SK-N-SH (cell line): ENCODE measurements at regions not wholly inside any gene's neighbourhood (a gene's known extent, or its start where the extent isn't known, plus 50 kb on each side); places are given as distances from the start of the nearest gene placed in this dataset.

ENCODE experiments used
- CTCF ChIA-PET: fragments of 300-600, 350-600 bp; formaldehyde crosslinking; extraction: SDS; loops from one replicate; lab custom pipeline; 2021; lab: Yijun Ruan, JAX
- POLR2A ChIA-PET: fragments of 350-600 bp; sonication (Branson Sonifier 250); formaldehyde crosslinking; extraction: SDS; loops from one replicate; lab custom pipeline; 2020; ENCODE audit warnings: antibody characterized with exemption, inconsistent platforms; lab: Yijun Ruan, JAX
- DNase-seq: peaks from one replicate; pipeline ENCODE4 v3.0.0; 2012
- H2AFZ ChIP-seq: fragments of 200-600 bp; sonication (generic); 2 replicates; pipeline ENCODE4 v1.8.1; 2016; ENCODE audit warnings: antibody characterized with exemption, mild to moderate bottlenecking, low read depth
- H3F3A ChIP-seq: fragments of 200-600 bp; sonication (generic); replicated peaks from 2 replicates; pipeline ENCODE3; 2016; ENCODE audit warnings: antibody characterized with exemption, mild to moderate bottlenecking; ENCODE audit not compliant: insufficient read depth
- H3K27ac ChIP-seq, 2 experiments: fragments of 200-500 bp in 1 of 2; fragments of 200-600 bp in 1 of 2; sonication (Bioruptor generic) in 1 of 2; sonication (generic), shearing (Covaris generic) in 1 of 2; 2 replicates each; pipeline versions ENCODE4 v1.5.1 to v1.6.1; 2014 to 2016; ENCODE audit warnings: low read depth in 2 of 2, inconsistent platforms in 1 of 2, low read length in 1 of 2, mild to moderate bottlenecking in 1 of 2, mixed read lengths in 1 of 2
- H3K27me3 ChIP-seq: fragments of 200-600 bp; sonication (generic), shearing (Covaris generic); 2 replicates; pipeline ENCODE4 v1.6.1; 2016; ENCODE audit warnings: mixed run types; ENCODE audit not compliant: insufficient read depth
- H3K36me3 ChIP-seq, 2 experiments: fragments of 200-500 bp in 1 of 2; fragments of 200-600 bp in 1 of 2; sonication (Bioruptor generic) in 1 of 2; sonication (generic) in 1 of 2; replicated peaks in 1 of 2; 2 replicates each; pipeline versions ENCODE3 to v1.5.1; 2014 to 2016; ENCODE audit warnings: low read length in 1 of 2, mild to moderate bottlenecking in 1 of 2; ENCODE audit not compliant: insufficient read depth in 2 of 2, control insufficient read depth in 1 of 2
- H3K4me1 ChIP-seq, 2 experiments: fragments of 200-500 bp in 1 of 2; fragments of 200-600 bp in 1 of 2; sonication (Bioruptor generic) in 1 of 2; sonication (generic), shearing (Covaris generic) in 1 of 2; 2 replicates each; pipeline versions ENCODE4 v1.5.1 to v1.6.1; 2014 to 2016; ENCODE audit warnings: low read depth in 1 of 2, low read length in 1 of 2, mixed run types in 1 of 2; ENCODE audit not compliant: insufficient read depth in 2 of 2, control insufficient read depth in 1 of 2
- H3K4me2 ChIP-seq: fragments of 200-600 bp; sonication (generic), shearing (Covaris generic); 2 replicates; pipeline ENCODE4 v1.6.1; 2017; ENCODE audit warnings: mixed run types
- H3K4me3 ChIP-seq, 2 experiments: fragments of 200-500 bp in 1 of 2; fragments of 200-600 bp in 1 of 2; sonication (Bioruptor generic) in 1 of 2; sonication (generic), shearing (Covaris generic) in 1 of 2; 2 replicates each; pipeline versions ENCODE4 v1.5.1 to v1.8.1; 2014 to 2016; ENCODE audit warnings: low read depth in 2 of 2, inconsistent platforms in 1 of 2, low read length in 1 of 2, mild to moderate bottlenecking in 1 of 2, mixed read lengths in 1 of 2, moderate library complexity in 1 of 2
- H3K79me2 ChIP-seq: fragments of 200-600 bp; sonication (generic); 2 replicates; pipeline ENCODE4 v1.8.1; 2017; ENCODE audit warnings: mild to moderate bottlenecking; ENCODE audit not compliant: insufficient read depth
- H3K9ac ChIP-seq: fragments of 200-600 bp; sonication (generic); 2 replicates; pipeline ENCODE4 v1.6.1; 2017; ENCODE audit warnings: mixed run types
- H3K9me2 ChIP-seq: fragments of 200-600 bp; sonication (generic); 2 replicates; pipeline ENCODE4 v1.6.1; 2017; ENCODE audit warnings: mixed run types
- H3K9me3 ChIP-seq: fragments of 200-600 bp; sonication (generic); 2 replicates; pipeline ENCODE4 v1.6.1; 2017; ENCODE audit warnings: mixed run types, mild to moderate bottlenecking, moderate library complexity
- H4K20me1 ChIP-seq: fragments of 200-600 bp; sonication (generic); 2 replicates; pipeline ENCODE4 v1.6.1; 2017; ENCODE audit warnings: mild to moderate bottlenecking, mixed run types; ENCODE audit not compliant: insufficient read depth
- CHD2 ChIP-seq: fragments of 150-350 bp; IDR thresholded peaks from 2 replicates; pipeline ENCODE4 v1.6.1; 2018; ENCODE audit warnings: low read length; ENCODE audit not compliant: partially characterized antibody
- ELF1 ChIP-seq: IDR thresholded peaks from 2 replicates; pipeline ENCODE4 v1.4.0; 2012
- EP300 ChIP-seq, 2 experiments: IDR thresholded peaks; 2 replicates each; pipeline versions ENCODE4 v1.4.0 to v1.6.1; 2012; ENCODE audit warnings: borderline replicate concordance in 1 of 2, low read depth in 1 of 2, low read length in 1 of 2
- EZH2phosphoT487 ChIP-seq: fragments of 200-600 bp; sonication (generic); IDR thresholded peaks from 2 replicates; pipeline ENCODE4 v1.6.1; 2017; ENCODE audit warnings: low read depth, mixed run types, mild to moderate bottlenecking, antibody characterized with exemption, moderate library complexity, borderline replicate concordance
- FOSL2 ChIP-seq: IDR thresholded peaks from 2 replicates; pipeline ENCODE4 v1.4.0; 2012; ENCODE audit warnings: low read depth, mild to moderate bottlenecking, moderate library complexity, borderline replicate concordance
- FOXJ3 ChIP-seq: sonication (generic); formaldehyde crosslinking; IDR thresholded peaks from 2 replicates; pipeline ENCODE4 v1.5.1; 2020; ENCODE audit warnings: mild to moderate bottlenecking, missing genetic modification reagents
- GABPA ChIP-seq: IDR thresholded peaks from 2 replicates; pipeline ENCODE4 v1.4.0; 2012; ENCODE audit warnings: low read depth, mild to moderate bottlenecking
- GATA2 ChIP-seq: sonication (generic); formaldehyde crosslinking; IDR thresholded peaks from 2 replicates; pipeline ENCODE4 v1.5.0; 2020; ENCODE audit warnings: mild to moderate bottlenecking, missing genetic modification reagents
- JUND ChIP-seq: IDR thresholded peaks from 2 replicates; pipeline ENCODE4 v1.4.0; 2012
- NFIC ChIP-seq: IDR thresholded peaks from 2 replicates; pipeline ENCODE4 v1.4.0; 2012; ENCODE audit warnings: borderline replicate concordance
- RAD21 ChIP-seq: IDR thresholded peaks from 2 replicates; pipeline ENCODE4 v1.6.1; 2012; ENCODE audit warnings: mild to moderate bottlenecking, low read length
- RCOR1 ChIP-seq: fragments of 150-350 bp; IDR thresholded peaks from 2 replicates; pipeline ENCODE4 v1.6.1; 2017; ENCODE audit warnings: antibody characterized with exemption, low read length
- RFX5 ChIP-seq: IDR thresholded peaks from 2 replicates; pipeline ENCODE4 v1.6.1; 2012; ENCODE audit warnings: mild to moderate bottlenecking, improper control_type of control experiment, low read length
- RXRA ChIP-seq: IDR thresholded peaks from 2 replicates; pipeline ENCODE4 v1.4.0; 2012; ENCODE audit warnings: low read depth, mild to moderate bottlenecking, borderline replicate concordance
- SIN3A ChIP-seq: IDR thresholded peaks from 2 replicates; pipeline ENCODE4 v1.6.1; 2012; ENCODE audit warnings: low read depth, mild to moderate bottlenecking, low read length, moderate library complexity, borderline replicate concordance
- SMC3 ChIP-seq: IDR thresholded peaks from 2 replicates; pipeline ENCODE4 v1.6.1; 2012; ENCODE audit warnings: low read depth, low read length, improper control_type of control experiment
- TAF1 ChIP-seq: IDR thresholded peaks from 2 replicates; pipeline ENCODE4 v1.6.1; 2012; ENCODE audit warnings: low read depth, mild to moderate bottlenecking, low read length, moderate library complexity, borderline replicate concordance
- YY1 ChIP-seq: IDR thresholded peaks from 2 replicates; pipeline ENCODE4 v1.4.0; 2012; ENCODE audit warnings: low read depth, mild to moderate bottlenecking
- WGBS: methylation state at CpG from one replicate; pipeline ENCODE4 v1.1.6; 2017; ENCODE audit warnings: low lambda C conversion rate; 5-methylcytosine and 5-hydroxymethylcytosine counted together
- TF ChIP-seq, protein P1 (sequence below): IDR thresholded peaks from 2 replicates; pipeline ENCODE4 v1.4.0; 2012; ENCODE audit warnings: low read depth, borderline replicate concordance
- TF ChIP-seq, protein P2 (sequence below): IDR thresholded peaks from 2 replicates; pipeline ENCODE4 v1.6.1; 2012; ENCODE audit warnings: mild to moderate bottlenecking, low read depth, low read length, moderate library complexity
- TF ChIP-seq, protein P3 (sequence below): IDR thresholded peaks from 2 replicates; pipeline ENCODE4; 2012
- TF ChIP-seq, protein P4 (sequence below): fragments of 150-350 bp; IDR thresholded peaks from 2 replicates; pipeline ENCODE4 v1.6.1; 2016; ENCODE audit warnings: mild to moderate bottlenecking, low read depth, low read length

DNA sequence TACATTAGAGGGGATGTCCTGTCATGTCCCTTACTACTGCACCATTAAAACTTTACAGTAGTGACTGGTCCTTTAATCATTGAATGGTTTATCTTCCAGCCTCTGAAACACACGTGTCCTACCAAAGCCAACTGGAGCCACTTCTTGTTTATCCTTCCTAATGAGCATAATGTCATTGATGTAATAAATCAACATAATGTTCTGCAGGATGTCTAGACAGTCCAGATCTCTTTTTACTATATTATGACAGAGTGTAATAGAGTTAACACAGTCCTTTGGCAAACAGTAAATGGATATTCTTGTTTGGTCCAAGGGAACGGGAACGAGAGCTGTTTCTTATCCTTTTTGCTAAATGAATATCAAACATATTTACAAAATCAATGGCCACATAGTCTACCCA lies 88.1 kb upstream of the PTPRD start:
- H3K27me3 ChIP-seq: no peaks in the 10 kb centered on the region
- no peaks in the 10 kb centered on the region for H3K9me2 ChIP-seq
- H3K36me3 ChIP-seq: no peaks in the 10 kb centered on the region
- H3K27ac ChIP-seq: no peak overlapping the region
- H4K20me1 ChIP-seq: no peaks in the 10 kb centered on the region
- H3K79me2 ChIP-seq: no peaks in the 10 kb centered on the region
- CTCF ChIA-PET: no interaction called here
- no peak overlapping the region for H2AFZ ChIP-seq
- H3K9ac ChIP-seq: no peak overlapping the region
- POLR2A ChIA-PET: no interaction called here
- H3K4me3 ChIP-seq: no peak overlapping the region
- no peak overlapping the region for H3K4me2 ChIP-seq
- no peaks in the 10 kb centered on the region for H3K4me1 ChIP-seq
- no peaks in the 10 kb centered on the region for H3K9me3 ChIP-seq
- DNase-seq: no peak
- 0% methylated on average over 3 of the region's 3 CpGs for WGBS
- TF ChIP-seq SMC3 (no peak), EZH2phosphoT487 (no peak), EP300 (IDR thresholded peaks at IDR 0.05; ENCODE audit: borderline replicate concordance in 1 of 2, low read depth in 1 of 2, low read length in 1 of 2) (no peak), FOSL2 (no peak), YY1 (no peak), RCOR1 (no peak), JUND (no peak), ELF1 (no peak), GATA2 (CRISPR knock-in tag) (no peak), NFIC (no peak)
- TF ChIP-seq, protein P1, sequence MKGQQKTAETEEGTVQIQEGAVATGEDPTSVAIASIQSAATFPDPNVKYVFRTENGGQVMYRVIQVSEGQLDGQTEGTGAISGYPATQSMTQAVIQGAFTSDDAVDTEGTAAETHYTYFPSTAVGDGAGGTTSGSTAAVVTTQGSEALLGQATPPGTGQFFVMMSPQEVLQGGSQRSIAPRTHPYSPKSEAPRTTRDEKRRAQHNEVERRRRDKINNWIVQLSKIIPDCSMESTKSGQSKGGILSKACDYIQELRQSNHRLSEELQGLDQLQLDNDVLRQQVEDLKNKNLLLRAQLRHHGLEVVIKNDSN: no peak
- H3F3A ChIP-seq: no peaks in the 10 kb centered on the region

DNA sequence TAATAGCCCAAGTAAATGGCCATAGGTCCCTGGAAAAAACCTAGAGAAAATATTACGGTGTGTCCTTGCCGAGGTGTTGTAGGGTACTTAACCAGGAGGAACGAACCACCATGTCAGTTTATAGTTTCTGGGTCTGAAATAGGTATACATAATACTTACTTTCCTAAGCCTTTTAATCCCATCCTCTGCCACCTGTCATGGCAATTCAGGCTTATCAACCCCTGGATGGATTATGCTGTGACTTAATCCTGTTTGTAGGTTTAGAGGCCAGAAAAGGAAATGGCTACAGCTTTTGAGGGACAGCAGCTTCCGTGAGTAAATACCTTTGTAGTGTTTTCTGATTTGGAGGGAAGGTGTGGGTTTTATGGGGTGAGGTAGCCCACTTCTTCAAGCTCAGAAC lies 89.1 kb upstream of the PTPRD start:
- Histone ChIP-seq H3K9ac (no peak overlapping the region), H3F3A (no peaks in the 10 kb centered on the region), H4K20me1 (no peaks in the 10 kb centered on the region), H3K79me2 (no peaks in the 10 kb centered on the region), H3K4me1 (no peaks in the 10 kb centered on the region), H2AFZ (no peak overlapping the region), H3K9me2 (no peaks in the 10 kb centered on the region), H3K4me3 (no peak overlapping the region), H3K9me3 (no peaks in the 10 kb centered on the region), H3K27ac (no peak overlapping the region), H3K36me3 (no peaks in the 10 kb centered on the region), H3K27me3 (no peaks in the 10 kb centered on the region), H3K4me2 (no peak overlapping the region)
- WGBS: 21% methylated on average over 4 of the region's 4 CpGs
- POLR2A ChIA-PET: no interaction called here
- no peak for DNase-seq
- TF ChIP-seq ELF1: no peak
- TF ChIP-seq, protein P2, sequence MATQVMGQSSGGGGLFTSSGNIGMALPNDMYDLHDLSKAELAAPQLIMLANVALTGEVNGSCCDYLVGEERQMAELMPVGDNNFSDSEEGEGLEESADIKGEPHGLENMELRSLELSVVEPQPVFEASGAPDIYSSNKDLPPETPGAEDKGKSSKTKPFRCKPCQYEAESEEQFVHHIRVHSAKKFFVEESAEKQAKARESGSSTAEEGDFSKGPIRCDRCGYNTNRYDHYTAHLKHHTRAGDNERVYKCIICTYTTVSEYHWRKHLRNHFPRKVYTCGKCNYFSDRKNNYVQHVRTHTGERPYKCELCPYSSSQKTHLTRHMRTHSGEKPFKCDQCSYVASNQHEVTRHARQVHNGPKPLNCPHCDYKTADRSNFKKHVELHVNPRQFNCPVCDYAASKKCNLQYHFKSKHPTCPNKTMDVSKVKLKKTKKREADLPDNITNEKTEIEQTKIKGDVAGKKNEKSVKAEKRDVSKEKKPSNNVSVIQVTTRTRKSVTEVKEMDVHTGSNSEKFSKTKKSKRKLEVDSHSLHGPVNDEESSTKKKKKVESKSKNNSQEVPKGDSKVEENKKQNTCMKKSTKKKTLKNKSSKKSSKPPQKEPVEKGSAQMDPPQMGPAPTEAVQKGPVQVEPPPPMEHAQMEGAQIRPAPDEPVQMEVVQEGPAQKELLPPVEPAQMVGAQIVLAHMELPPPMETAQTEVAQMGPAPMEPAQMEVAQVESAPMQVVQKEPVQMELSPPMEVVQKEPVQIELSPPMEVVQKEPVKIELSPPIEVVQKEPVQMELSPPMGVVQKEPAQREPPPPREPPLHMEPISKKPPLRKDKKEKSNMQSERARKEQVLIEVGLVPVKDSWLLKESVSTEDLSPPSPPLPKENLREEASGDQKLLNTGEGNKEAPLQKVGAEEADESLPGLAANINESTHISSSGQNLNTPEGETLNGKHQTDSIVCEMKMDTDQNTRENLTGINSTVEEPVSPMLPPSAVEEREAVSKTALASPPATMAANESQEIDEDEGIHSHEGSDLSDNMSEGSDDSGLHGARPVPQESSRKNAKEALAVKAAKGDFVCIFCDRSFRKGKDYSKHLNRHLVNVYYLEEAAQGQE: no peak
- TF ChIP-seq RAD21: no peak
- TF ChIP-seq EP300 (IDR thresholded peaks at IDR 0.05; ENCODE audit: borderline replicate concordance in 1 of 2, low read depth in 1 of 2, low read length in 1 of 2): no peak
- TF ChIP-seq, protein P3, sequence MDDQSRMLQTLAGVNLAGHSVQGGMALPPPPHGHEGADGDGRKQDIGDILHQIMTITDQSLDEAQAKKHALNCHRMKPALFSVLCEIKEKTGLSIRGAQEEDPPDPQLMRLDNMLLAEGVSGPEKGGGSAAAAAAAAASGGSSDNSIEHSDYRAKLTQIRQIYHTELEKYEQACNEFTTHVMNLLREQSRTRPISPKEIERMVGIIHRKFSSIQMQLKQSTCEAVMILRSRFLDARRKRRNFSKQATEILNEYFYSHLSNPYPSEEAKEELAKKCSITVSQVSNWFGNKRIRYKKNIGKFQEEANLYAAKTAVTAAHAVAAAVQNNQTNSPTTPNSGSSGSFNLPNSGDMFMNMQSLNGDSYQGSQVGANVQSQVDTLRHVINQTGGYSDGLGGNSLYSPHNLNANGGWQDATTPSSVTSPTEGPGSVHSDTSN: no peak
- no peak for TF ChIP-seq SIN3A
- TF ChIP-seq GABPA: no peak
- TF ChIP-seq SMC3: no peak
- TF ChIP-seq RFX5: no peak
- TF ChIP-seq RXRA: no peak
- TF ChIP-seq CHD2: no peak
- no peak for TF ChIP-seq TAF1
- TF ChIP-seq NFIC: no peak
- no peak for TF ChIP-seq EZH2phosphoT487
- TF ChIP-seq, protein P4, sequence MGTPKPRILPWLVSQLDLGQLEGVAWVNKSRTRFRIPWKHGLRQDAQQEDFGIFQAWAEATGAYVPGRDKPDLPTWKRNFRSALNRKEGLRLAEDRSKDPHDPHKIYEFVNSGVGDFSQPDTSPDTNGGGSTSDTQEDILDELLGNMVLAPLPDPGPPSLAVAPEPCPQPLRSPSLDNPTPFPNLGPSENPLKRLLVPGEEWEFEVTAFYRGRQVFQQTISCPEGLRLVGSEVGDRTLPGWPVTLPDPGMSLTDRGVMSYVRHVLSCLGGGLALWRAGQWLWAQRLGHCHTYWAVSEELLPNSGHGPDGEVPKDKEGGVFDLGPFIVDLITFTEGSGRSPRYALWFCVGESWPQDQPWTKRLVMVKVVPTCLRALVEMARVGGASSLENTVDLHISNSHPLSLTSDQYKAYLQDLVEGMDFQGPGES: no peak
- no peak for TF ChIP-seq FOXJ3 (CRISPR knock-in tag)
- CTCF ChIA-PET: no interaction called here
